ENCODE measurements at regions not wholly inside any gene's neighbourhood (a gene's known extent, or its start where the extent isn't known, plus 50 kb on each side); places are given as distances from the start of the nearest gene placed in this dataset.

- DNase-seq (ENCODE audit: low spot score) = no peak
- TF ChIP-seq CTCF (IDR thresholded peaks at IDR 0.05; ENCODE audit: extremely low read depth, insufficient read depth, missing control alignments) = no peak
- in situ Hi-C loops (cut with MboI; ENCODE audit: low pct_unique_long_range_greater_than_20kb, low sequenced_read_pairs, unreplicated experiment) = no loop called here
Measured at GRCh38 chr14:62018606-62019005, 256.4 kb downstream of the SNAPC1 start.

GRCh38 chr14:62027958-62028357 is 265.7 kb downstream of the SNAPC1 start:
- TF ChIP-seq CTCF (IDR thresholded peaks at IDR 0.05; ENCODE audit: extremely low read depth, insufficient read depth, missing control alignments) = no peak
- DNase-seq (ENCODE audit: low spot score) = no peak
- in situ Hi-C loops (cut with MboI; ENCODE audit: low pct_unique_long_range_greater_than_20kb, low sequenced_read_pairs, unreplicated experiment) = no loop called here

- in situ Hi-C loops (cut with MboI; ENCODE audit: low pct_unique_long_range_greater_than_20kb, low sequenced_read_pairs, unreplicated experiment) = no loop called here
- DNase-seq (ENCODE audit: low spot score) = peak; percentile 18
- TF ChIP-seq CTCF (IDR thresholded peaks at IDR 0.05; ENCODE audit: extremely low read depth, insufficient read depth, missing control alignments) = no peak
Measured at GRCh38 chr14:62029569-62029924, 267.3 kb downstream of the SNAPC1 start.

- DNase-seq (ENCODE audit: low spot score) = no peak
Measured at GRCh38 chr14:62030387-62030786, 268.2 kb downstream of the SNAPC1 start.

GRCh38 chr14:62031504-62031903 is 269.3 kb downstream of the SNAPC1 start:
- in situ Hi-C loops (cut with MboI; ENCODE audit: low pct_unique_long_range_greater_than_20kb, low sequenced_read_pairs, unreplicated experiment) = no loop called here
- no peak for TF ChIP-seq CTCF (IDR thresholded peaks at IDR 0.05; ENCODE audit: extremely low read depth, insufficient read depth, missing control alignments)
- DNase-seq (ENCODE audit: low spot score) = no peak

More at GRCh38 chr14:62030387-62030786, 268.2 kb downstream of the SNAPC1 start:
- in situ Hi-C loops (cut with MboI; ENCODE audit: low pct_unique_long_range_greater_than_20kb, low sequenced_read_pairs, unreplicated experiment) = no loop called here
- no peak for TF ChIP-seq CTCF (IDR thresholded peaks at IDR 0.05; ENCODE audit: extremely low read depth, insufficient read depth, missing control alignments)

- peak; percentile 52 for DNase-seq (ENCODE audit: low spot score)
- TF ChIP-seq CTCF (IDR thresholded peaks at IDR 0.05; ENCODE audit: extremely low read depth, insufficient read depth, missing control alignments) = no peak
- in situ Hi-C loops (cut with MboI; ENCODE audit: low pct_unique_long_range_greater_than_20kb, low sequenced_read_pairs, unreplicated experiment) = no loop called here
Measured at GRCh38 chr14:62053188-62053587, 291.0 kb downstream of the SNAPC1 start.

GRCh38 chr14:62056789-62057188 is 294.6 kb downstream of the SNAPC1 start:
- no peak for DNase-seq (ENCODE audit: low spot score)
- in situ Hi-C loops (cut with MboI; ENCODE audit: low pct_unique_long_range_greater_than_20kb, low sequenced_read_pairs, unreplicated experiment) = no loop called here
- no peak for TF ChIP-seq CTCF (IDR thresholded peaks at IDR 0.05; ENCODE audit: extremely low read depth, insufficient read depth, missing control alignments)

All from GM13977 (cell line).